T-helper 1 cell treated with Interleukin-12 subunit alpha and Interleukin-12 subunit beta and Interleukin-4 antibody, amounts not matched to agents 30 ng/mL and 1 ng/mL, for 36 hours (primary cell): ENCODE measurements at regions not wholly inside any gene's neighbourhood (a gene's known extent, or its start where the extent isn't known, plus 50 kb on each side); places are given as distances from the start of the nearest gene placed in this dataset.

ENCODE experiments used
- intact Hi-C: fragments of 100-400 bp; cut with micrococcal nuclease; formaldehyde crosslinking; loops from one replicate; pipeline ENCODE4 v1.15.1; 2024

GRCh38 chr15:38691965-38692788 lies 127.6 kb upstream of the RASGRP1 start:
- intact Hi-C loops, result loop anchor here (10.0 kb wide), 1 partner anchor 1353 kb away; no protein-coding TSS in a partner anchor

- intact Hi-C loops, result loop anchor here (10.0 kb wide), 1 partner anchor 1352 kb away; no protein-coding TSS in a partner anchor
These were observed 128.1 kb upstream of the RASGRP1 start for GRCh38 chr15:38692789-38693062.

DNA sequence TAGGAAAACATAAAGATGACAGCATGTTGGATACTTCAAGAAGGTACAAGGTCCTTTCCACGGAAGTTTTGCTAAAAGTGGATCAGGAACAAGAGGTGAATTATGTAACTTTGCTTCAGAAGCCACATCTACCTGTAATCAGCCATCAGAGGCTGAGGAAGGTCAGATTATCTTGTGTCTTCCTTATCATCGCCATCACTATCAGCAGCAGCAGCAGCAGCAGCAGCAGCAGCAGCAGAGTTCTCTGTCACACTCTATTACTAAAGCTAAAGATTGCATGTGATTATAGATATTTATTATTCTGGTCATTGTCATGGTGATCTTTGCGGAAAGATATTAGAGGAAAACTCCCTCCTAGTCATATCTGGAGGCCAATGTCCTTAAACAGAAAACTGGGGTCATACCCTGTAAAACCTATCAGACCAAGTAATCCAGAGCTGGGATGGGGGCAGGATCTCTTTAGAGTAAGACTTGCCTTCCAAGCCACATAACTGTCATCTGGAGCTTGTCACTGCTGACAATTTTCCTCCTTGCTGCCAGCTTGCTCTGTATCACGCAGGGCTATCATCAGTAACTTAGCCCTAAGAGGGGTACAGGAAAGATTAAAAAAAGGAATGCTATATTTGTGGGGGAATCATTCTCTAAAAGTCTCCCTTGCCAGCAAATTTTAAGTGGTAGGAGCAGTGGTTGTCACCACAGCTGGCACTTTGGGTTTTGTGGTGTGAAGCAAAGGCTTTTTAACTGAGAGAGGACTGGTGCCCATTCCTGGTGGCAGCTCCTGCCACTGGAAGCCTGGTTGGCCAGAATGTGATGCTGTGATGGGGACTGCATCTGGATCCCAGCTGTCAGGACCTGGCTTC lies 130.9 kb upstream of the RASGRP1 start:
- intact Hi-C loops, result loop anchor here (1.0 to 10.0 kb wide), 3 partner anchors 208 to 1349 kb away; partner anchors contain the start of gene FAM98B

DNA sequence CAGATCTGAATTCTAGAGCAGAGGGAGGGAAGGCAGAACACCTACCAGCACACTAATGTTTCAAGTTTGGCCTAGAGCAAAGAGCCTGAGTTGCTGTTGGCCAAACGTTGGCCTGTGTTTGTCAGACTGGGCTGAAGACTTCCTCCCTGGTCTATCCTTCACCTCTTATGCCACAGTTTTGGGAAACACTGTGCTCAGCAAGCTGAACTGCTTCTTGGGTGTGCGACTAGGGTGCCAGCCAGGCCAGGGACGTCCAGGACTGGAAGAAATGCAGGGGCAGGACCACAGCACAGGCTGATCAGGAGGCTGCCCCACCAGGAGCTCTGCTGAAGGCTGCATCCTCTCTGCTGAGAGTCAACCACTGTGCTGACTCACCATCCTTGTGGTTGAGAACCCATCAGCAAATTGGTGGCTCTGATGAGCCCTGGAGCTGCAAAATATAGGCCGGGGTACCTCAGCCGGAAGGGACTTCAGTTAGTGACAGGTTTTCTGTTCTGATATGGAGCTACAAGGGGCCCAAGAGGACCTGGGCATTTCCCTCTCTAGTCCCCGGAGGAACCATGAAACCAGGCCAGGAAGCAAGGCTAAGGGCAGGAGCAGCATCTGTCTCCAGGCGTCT lies 131.6 kb upstream of the RASGRP1 start:
- intact Hi-C loops, result loop anchor here (1.0 to 10.0 kb wide), 3 partner anchors 209 to 1349 kb away; partner anchors contain the start of gene FAM98B

- intact Hi-C loops, result loop anchor here (1.0 to 10.0 kb wide), 3 partner anchors 210 to 1348 kb away; partner anchors contain the start of gene FAM98B
These were observed 132.3 kb upstream of the RASGRP1 start for GRCh38 chr15:38696790-38697495.

GRCh38 chr15:38698254-38698653 lies 133.6 kb upstream of the RASGRP1 start:
- intact Hi-C loops, result loop anchor here (2.0 to 10.0 kb wide), 2 partner anchors 13 to 1347 kb away; no protein-coding TSS in a partner anchor

GRCh38 chr15:38699633-38700230 lies 135.1 kb upstream of the RASGRP1 start:
- intact Hi-C loops, result loop anchor here (1.0 to 10.0 kb wide), 6 partner anchors 9 to 1345 kb away; no protein-coding TSS in a partner anchor

- intact Hi-C loops, result no loop called here
These were observed 136.5 kb upstream of the RASGRP1 start for GRCh38 chr15:38701149-38701548.

DNA sequence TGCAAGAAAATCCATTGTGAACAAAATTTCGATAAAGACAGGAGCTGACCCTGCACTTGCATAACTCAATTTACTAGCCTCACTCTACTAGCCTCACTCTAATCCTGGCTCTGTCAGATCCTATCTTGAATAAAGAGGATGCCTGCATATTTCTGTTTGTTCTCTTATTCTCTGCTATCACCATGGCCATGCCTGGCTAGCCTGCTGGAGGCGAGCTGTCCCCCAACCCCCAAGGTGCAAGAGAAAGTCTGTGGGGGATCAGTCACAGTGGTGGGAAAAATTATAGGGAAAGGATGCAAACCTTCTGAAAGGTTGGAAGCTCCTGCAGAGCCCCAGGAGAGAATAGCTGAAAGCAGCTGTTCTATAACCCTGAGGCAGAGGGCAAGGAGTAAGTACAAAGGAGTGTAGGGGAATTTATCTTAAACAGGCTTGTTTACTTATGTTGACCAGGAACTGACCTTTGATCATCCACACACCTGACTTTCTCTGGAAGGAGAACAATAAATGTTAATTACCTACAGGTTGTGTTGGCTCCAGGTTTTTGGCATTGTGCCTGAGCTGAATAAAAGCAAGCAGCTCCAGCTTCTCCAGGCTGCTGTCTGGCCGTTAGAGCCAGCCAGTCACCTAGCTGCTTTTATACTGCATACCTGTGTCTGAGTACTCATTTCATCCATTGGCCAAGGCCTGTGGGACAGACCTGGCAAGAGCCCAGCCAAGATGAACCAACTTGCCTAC lies 137.7 kb upstream of the RASGRP1 start:
- intact Hi-C loops, result no loop called here

DNA sequence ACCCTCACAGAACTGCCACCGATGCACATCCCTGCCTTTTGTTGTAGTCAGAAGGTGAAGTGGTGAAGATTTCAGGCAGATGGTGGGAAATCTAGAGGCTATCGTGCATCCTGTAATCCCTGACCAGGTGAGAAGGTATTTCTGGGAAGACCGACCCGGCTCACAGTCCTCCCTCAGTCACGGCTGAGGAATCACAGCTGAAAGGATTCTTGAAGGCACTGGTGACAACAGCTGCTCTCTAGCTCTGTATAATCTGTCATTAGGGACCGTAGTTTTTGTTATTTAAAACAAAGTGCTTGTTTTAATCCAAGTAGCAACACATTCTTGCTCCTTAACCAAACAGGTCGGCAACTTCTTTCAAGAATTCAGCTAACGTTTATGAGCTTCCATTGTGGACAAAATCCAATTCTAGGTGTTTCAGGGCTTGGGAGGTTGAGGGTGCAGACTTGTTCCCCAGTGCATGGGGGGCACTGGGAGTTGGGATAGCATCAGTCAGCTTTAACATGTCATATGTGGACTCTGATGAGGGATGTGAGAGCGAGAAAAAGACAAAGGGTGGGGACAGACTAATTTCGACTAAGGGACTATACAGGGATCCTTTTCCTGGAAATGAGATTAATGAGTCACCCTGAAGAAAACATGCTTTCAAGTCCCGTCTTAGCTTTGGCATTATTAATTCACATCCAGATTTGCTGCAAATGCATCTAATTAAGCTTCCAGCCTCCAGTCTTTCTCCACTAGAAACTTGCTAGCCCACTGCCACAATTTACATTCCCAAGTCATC lies 141.0 kb upstream of the RASGRP1 start:
- intact Hi-C loops, result no loop called here

- intact Hi-C loops, result no loop called here
These were observed 142.3 kb upstream of the RASGRP1 start for GRCh38 chr15:38706956-38707355.

- intact Hi-C loops, result loop anchor here (1.0 to 2.0 kb wide), 3 partner anchors 109 to 1048 kb away; no protein-coding TSS in a partner anchor
These were observed 143.4 kb upstream of the RASGRP1 start for GRCh38 chr15:38707802-38708671.

DNA sequence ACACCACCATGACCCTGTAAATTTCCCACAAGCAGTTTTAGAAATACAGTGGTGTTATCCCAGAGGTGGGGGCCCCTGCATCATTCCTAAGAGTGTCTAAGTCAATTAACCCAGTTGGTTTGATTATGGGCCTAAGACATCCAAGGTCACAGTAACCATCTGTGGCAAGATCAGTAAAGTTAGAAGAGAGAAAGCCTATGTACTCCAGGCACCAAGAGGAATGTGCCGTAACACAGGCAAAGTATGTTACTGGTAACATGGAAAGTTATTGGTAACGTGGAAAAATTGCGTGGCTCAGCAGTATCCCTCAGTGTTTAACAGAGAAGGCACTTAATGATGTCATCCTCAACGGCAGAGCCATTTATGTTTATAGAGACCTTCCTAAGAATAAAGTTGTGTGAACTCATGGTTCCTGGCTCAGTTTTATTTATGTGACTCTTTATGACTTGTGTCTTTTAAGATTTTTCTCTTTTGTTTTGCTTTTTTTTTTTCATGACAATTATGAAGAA lies 144.1 kb upstream of the RASGRP1 start:
- intact Hi-C loops, result loop anchor here (1.0 to 2.0 kb wide), 3 partner anchors 108 to 1048 kb away; no protein-coding TSS in a partner anchor

GRCh38 chr15:38709196-38709595 lies 144.6 kb upstream of the RASGRP1 start:
- intact Hi-C loops, result loop anchor here (2.0 kb wide), 1 partner anchor 108 kb away; no protein-coding TSS in a partner anchor

DNA sequence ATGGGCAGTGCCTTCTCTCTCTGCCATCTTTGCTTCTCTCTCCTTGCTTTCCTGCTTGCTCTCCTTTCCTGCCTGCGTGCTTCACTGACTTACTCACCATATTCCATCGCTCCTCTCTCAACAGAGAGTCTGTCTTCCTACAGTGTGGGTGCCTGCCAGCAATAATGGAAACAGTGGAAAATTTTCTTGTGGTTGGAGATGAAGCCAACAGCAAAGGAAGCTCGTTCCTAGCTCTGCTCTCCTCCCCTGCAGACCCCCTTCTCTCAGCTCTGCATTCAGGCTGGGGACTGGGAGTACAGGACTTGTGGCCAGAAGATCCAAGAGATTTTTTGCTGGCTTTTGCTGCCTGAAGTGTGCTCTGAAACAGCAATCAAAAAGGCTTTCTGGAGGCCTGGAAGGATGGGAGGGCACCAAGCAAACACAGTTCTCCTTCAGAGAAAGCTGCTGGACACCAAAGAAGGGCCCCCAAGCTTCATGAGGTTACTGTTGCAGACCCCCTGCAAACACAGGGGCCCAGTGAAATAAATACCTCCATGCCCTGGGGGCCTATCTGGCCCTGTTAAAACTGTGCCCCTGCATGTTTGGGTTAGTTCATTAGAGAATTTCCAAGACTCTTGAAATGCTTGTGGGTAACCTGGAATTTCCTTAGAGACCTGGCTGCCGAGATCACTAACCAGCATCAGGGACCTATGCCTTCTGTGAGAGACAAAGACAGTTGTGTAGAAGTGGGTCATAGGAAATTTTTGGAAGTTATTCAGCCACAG lies 149.9 kb upstream of the RASGRP1 start:
- intact Hi-C loops, result no loop called here

DNA sequence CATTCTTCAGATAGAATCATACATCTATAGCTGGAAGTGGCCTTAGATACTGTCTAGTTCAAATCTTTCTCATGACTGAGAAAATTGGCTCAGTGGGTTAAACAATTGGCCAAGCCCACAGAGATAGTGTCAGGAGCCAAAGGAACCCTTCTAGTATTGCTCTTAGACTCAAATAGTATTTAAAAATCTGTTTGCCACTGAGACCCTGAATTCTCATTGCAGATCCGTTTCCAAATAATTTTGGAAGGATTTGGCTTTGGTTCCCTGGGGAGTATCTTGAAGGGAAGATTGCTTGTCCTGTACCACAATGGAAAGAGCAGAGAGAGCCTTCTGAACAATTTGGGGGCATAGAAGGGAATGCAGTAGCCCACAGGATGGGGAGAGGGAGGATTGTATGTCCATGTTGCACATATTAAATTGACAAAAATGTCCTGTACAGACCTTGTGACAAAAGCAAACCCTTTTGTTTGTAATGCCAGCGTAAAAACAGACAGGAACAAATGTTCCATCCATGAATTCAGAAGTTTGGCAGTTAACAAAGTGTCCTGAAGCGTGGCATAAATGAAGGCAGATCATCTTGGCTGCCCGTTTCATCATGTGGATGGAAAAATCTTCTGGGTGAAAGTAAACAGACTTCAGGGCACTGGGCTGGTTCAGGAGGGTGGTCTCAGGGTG lies 156.4 kb upstream of the RASGRP1 start:
- intact Hi-C loops, result no loop called here
